Endodermal cell (in vitro differentiated cells): ENCODE measurements at regions not wholly inside any gene's neighbourhood (a gene's known extent, or its start where the extent isn't known, plus 50 kb on each side); places are given as distances from the start of the nearest gene placed in this dataset.

Experiments used
- DNase-seq: peaks from one replicate; pipeline ENCODE4 v3.0.0-alpha.2; 2017
- H3K27ac ChIP-seq: 2 replicates; pipeline ENCODE4 v1.5.1; 2013; ENCODE audit warnings: mild to moderate bottlenecking, low read depth, low read length, moderate library complexity
- H3K27me3 ChIP-seq: 2 replicates; pipeline ENCODE4 v1.6.1; 2013; ENCODE audit warnings: mild to moderate bottlenecking, low read length, moderate library complexity; ENCODE audit not compliant: insufficient read depth, control insufficient read depth, poor library complexity, severe bottlenecking
- H3K36me3 ChIP-seq: 2 replicates; pipeline ENCODE4 v1.7.0; 2013; ENCODE audit warnings: mild to moderate bottlenecking, low read length, moderate library complexity; ENCODE audit not compliant: control insufficient read depth, insufficient read depth
- H3K4me1 ChIP-seq: one replicate; pipeline ENCODE4 v1.7.0; 2013; ENCODE audit warnings: low read length; ENCODE audit not compliant: control insufficient read depth, insufficient read depth
- H3K4me3 ChIP-seq: 2 replicates; pipeline ENCODE4 v1.5.1; 2013; ENCODE audit warnings: mild to moderate bottlenecking, low read length, moderate library complexity
- H3K9ac ChIP-seq: 2 replicates; pipeline ENCODE4 v1.6.1; 2013; ENCODE audit warnings: mild to moderate bottlenecking, low read length, moderate library complexity; ENCODE audit not compliant: poor library complexity, severe bottlenecking; ENCODE audit errors: extremely low read depth
- H3K9me3 ChIP-seq: 2 replicates; pipeline ENCODE4 v1.6.1; 2013; ENCODE audit warnings: mild to moderate bottlenecking, low read length, moderate library complexity; ENCODE audit not compliant: control insufficient read depth
- H3K27ac Mint-ChIP-seq: 2 replicates; pipeline ENCODE4 v1.8.0; 2020; ENCODE audit warnings: mixed read lengths
- H3K27me3 Mint-ChIP-seq: 2 replicates; pipeline ENCODE4 v1.8.0; 2021; ENCODE audit warnings: mild to moderate bottlenecking, mixed read lengths; ENCODE audit not compliant: insufficient read depth
- H3K36me3 Mint-ChIP-seq: 2 replicates; pipeline ENCODE4 v1.8.0; 2020; ENCODE audit warnings: low read depth, mixed read lengths
- H3K4me1 Mint-ChIP-seq: 2 replicates; pipeline ENCODE4 v1.8.0; 2020; ENCODE audit warnings: mixed read lengths
- H3K4me3 Mint-ChIP-seq: 2 replicates; pipeline ENCODE4 v1.8.0; 2020; ENCODE audit warnings: mild to moderate bottlenecking, moderate library complexity, mixed read lengths
- H3K9me3 Mint-ChIP-seq: 2 replicates; pipeline ENCODE4 v1.8.0; 2020; ENCODE audit warnings: mild to moderate bottlenecking, mixed read lengths
- WGBS, 2 experiments: methylation state at CpG; one replicate each; pipeline versions ENCODE4 v1.1.5 to v1.1.7; 2013; ENCODE audit warnings: missing lambda C conversion rate in 2 of 2, mixed read lengths in 1 of 2; ENCODE audit not compliant: insufficient coverage in 1 of 2, insufficient read length in 1 of 2; 5-methylcytosine and 5-hydroxymethylcytosine counted together
- TF ChIP-seq, protein P1 (sequence below): fragments of 200-600 bp; sonication (generic); conservative IDR thresholded peaks from 2 replicates; pipeline ENCODE4 v1.5.0; 2021; ENCODE audit warnings: antibody characterized with exemption, mild to moderate bottlenecking

DNA sequence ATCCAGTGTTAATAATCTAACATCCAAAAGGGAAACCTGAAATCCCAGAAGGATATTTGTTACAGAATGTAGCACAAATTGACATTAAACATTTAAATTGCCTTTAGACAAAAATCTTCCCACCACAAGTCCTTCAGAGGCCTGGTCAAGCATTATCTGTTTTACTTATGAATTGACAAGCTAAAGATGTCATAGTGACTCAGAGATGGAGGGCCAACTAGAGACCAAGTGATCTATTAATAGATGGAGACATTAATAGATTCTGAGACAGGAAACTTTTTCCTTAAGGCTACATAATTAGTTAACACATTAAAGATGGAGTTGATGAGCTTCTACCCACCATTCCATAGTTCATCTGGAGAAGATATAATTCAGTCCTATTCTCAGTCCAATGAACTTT lies 526.2 kb downstream of the IRS1 start:
- no peaks in the 10 kb centered on the region for H3K9me3 ChIP-seq

DNA sequence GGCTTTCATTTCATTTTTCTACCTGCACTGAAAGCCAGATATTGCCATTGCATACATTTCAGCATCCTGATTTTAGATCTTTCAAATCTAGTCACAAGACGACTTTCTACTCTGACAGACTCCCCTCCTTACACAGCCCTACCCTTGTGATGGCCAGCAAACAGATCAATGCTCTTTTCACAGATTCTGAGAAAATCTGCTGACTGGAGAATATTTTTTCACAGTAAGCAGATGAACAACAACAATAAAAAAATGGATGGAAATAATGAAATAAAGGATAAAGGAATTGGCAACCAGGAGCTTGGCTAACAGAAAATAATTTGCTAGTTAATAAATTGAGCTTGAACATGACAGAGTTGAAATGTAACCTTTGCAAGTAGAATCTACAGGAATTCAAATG lies 527.2 kb downstream of the IRS1 start:
- Mint-ChIP-seq H3K27ac (no peak overlapping the region), H3K27me3 (no peaks in the 10 kb centered on the region), H3K4me3 (no peak overlapping the region), H3K4me1 (no peaks in the 10 kb centered on the region), H3K9me3 (no peaks in the 10 kb centered on the region), H3K36me3 (no peaks in the 10 kb centered on the region)
- TF ChIP-seq, protein P1, sequence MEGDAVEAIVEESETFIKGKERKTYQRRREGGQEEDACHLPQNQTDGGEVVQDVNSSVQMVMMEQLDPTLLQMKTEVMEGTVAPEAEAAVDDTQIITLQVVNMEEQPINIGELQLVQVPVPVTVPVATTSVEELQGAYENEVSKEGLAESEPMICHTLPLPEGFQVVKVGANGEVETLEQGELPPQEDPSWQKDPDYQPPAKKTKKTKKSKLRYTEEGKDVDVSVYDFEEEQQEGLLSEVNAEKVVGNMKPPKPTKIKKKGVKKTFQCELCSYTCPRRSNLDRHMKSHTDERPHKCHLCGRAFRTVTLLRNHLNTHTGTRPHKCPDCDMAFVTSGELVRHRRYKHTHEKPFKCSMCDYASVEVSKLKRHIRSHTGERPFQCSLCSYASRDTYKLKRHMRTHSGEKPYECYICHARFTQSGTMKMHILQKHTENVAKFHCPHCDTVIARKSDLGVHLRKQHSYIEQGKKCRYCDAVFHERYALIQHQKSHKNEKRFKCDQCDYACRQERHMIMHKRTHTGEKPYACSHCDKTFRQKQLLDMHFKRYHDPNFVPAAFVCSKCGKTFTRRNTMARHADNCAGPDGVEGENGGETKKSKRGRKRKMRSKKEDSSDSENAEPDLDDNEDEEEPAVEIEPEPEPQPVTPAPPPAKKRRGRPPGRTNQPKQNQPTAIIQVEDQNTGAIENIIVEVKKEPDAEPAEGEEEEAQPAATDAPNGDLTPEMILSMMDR: no peak
- H3K36me3 ChIP-seq: no peaks in the 10 kb centered on the region
- WGBS, 2 experiments: 71 to 76% methylated on average over 1 of the region's 1 CpG
- no peaks in the 10 kb centered on the region for H3K4me1 ChIP-seq
- H3K27me3 ChIP-seq: no peaks in the 10 kb centered on the region
- H3K4me3 ChIP-seq: no peak overlapping the region
- H3K9ac ChIP-seq: no peak overlapping the region
- no peak overlapping the region for H3K27ac ChIP-seq
- H3K9me3 ChIP-seq: no peaks in the 10 kb centered on the region
- DNase-seq: no peak

More for the DNA sequence above, 526.2 kb downstream of the IRS1 start:
- Mint-ChIP-seq H3K4me3 (no peak overlapping the region), H3K36me3 (no peaks in the 10 kb centered on the region), H3K4me1 (no peaks in the 10 kb centered on the region), H3K27me3 (no peaks in the 10 kb centered on the region), H3K9me3 (no peaks in the 10 kb centered on the region), H3K27ac (no peak overlapping the region)
- no peak for DNase-seq
- H3K27ac ChIP-seq: no peak overlapping the region
- no peaks in the 10 kb centered on the region for H3K27me3 ChIP-seq
- TF ChIP-seq, protein P1: no peak
- no peak overlapping the region for H3K4me3 ChIP-seq
- no peaks in the 10 kb centered on the region for H3K4me1 ChIP-seq
- no peaks in the 10 kb centered on the region for H3K36me3 ChIP-seq
- H3K9ac ChIP-seq: no peak overlapping the region

DNA sequence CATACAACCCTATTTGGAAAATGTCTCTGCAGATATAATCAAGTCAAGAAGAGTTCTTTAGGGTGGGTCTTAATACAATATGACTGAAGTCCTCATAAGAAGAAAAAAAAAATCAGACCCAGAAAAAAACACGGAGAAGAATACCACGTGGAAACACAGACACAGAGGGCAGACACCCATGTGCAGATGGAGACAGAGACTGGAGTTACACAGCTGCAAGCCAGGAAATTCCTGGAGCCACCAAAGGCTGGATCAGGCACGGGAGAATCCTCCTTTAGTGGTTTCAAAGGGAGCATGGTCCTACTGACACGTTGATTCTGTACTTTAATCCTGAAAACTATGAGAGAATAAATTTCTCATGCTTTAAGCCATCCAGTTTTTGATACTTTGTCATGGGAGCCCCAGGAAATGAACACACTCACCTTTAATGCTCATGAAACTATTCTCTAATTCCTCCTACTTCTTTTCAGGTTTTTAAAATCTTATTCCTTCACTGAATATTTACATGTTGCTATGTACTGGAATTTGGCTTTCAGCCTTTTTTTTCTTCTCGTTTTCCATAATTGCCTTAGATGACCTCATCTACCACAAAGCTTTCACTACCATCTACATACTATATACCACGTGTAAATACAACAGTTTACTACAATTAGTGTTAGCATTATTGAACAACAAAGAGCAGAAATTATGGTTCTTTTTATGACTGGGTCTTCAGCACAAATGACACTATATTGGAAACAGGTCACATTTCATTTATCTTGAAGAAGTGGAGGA lies 529.1 kb downstream of the IRS1 start:
- no peak for DNase-seq
- Mint-ChIP-seq H3K4me1 (no peaks in the 10 kb centered on the region), H3K4me3 (no peak overlapping the region), H3K36me3 (no peaks in the 10 kb centered on the region), H3K27me3 (no peaks in the 10 kb centered on the region), H3K27ac (no peak overlapping the region), H3K9me3 (no peaks in the 10 kb centered on the region)
- no peak overlapping the region for H3K9ac ChIP-seq
- H3K36me3 ChIP-seq: no peaks in the 10 kb centered on the region
- TF ChIP-seq, protein P1: no peak
- no peaks in the 10 kb centered on the region for H3K27me3 ChIP-seq
- WGBS, 2 experiments: 70 to 85% methylated on average over 5 to 6 of the region's 6 CpGs
- H3K4me1 ChIP-seq: no peaks in the 10 kb centered on the region
- no peak overlapping the region for H3K4me3 ChIP-seq
- H3K27ac ChIP-seq: no peak overlapping the region
- no peaks in the 10 kb centered on the region for H3K9me3 ChIP-seq
